ENCODE measurements at regions not wholly inside any gene's neighbourhood (a gene's known extent, or its start where the extent isn't known, plus 50 kb on each side); places are given as distances from the start of the nearest gene placed in this dataset.

DNA sequence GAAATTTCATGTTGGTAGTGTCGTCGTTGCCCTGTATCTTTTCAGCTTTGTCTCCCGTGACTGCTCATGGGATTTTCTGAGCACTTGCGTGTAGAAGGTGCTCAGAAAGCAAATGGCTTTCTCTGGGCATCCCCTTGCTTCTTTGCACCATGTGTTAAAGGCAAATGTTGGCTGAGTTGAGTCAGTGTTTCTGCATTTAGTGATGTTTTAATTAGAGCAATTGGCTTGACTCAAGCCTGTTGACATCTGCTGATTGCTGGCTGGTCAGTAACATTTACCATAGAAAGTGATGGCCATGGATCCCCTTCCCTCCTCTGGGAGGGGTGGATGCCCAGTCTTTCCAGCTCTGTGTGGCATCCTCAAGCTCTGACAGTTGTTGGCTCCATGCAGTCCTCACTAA lies 187.2 kb upstream of the MPHOSPH6 start:
- TF ChIP-seq NFYB (CRISPR knock-in tag; conservative IDR thresholded peaks at IDR 0.05; ENCODE audit: low read depth), result no peak
- TF ChIP-seq PRRX2 (CRISPR knock-in tag; IDR thresholded peaks at IDR 0.05), result no peak
- no peak for TF ChIP-seq ZNF232 (CRISPR knock-in tag; IDR thresholded peaks at IDR 0.05)
- TF ChIP-seq, protein P1, sequence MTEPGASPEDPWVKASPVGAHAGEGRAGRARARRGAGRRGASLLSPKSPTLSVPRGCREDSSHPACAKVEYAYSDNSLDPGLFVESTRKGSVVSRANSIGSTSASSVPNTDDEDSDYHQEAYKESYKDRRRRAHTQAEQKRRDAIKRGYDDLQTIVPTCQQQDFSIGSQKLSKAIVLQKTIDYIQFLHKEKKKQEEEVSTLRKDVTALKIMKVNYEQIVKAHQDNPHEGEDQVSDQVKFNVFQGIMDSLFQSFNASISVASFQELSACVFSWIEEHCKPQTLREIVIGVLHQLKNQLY (CRISPR knock-in tag; IDR thresholded peaks at IDR 0.05), result no peak
- no peak for TF ChIP-seq ZBTB43 (CRISPR knock-in tag; IDR thresholded peaks at IDR 0.05)
- no peak for TF ChIP-seq ERG (CRISPR knock-in tag; IDR thresholded peaks at IDR 0.05)
- TF ChIP-seq, protein P2, sequence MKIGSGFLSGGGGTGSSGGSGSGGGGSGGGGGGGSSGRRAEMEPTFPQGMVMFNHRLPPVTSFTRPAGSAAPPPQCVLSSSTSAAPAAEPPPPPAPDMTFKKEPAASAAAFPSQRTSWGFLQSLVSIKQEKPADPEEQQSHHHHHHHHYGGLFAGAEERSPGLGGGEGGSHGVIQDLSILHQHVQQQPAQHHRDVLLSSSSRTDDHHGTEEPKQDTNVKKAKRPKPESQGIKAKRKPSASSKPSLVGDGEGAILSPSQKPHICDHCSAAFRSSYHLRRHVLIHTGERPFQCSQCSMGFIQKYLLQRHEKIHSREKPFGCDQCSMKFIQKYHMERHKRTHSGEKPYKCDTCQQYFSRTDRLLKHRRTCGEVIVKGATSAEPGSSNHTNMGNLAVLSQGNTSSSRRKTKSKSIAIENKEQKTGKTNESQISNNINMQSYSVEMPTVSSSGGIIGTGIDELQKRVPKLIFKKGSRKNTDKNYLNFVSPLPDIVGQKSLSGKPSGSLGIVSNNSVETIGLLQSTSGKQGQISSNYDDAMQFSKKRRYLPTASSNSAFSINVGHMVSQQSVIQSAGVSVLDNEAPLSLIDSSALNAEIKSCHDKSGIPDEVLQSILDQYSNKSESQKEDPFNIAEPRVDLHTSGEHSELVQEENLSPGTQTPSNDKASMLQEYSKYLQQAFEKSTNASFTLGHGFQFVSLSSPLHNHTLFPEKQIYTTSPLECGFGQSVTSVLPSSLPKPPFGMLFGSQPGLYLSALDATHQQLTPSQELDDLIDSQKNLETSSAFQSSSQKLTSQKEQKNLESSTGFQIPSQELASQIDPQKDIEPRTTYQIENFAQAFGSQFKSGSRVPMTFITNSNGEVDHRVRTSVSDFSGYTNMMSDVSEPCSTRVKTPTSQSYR (CRISPR knock-in tag; IDR thresholded peaks at IDR 0.05), result no peak
- TF ChIP-seq ZNF416 (CRISPR knock-in tag; IDR thresholded peaks at IDR 0.05), result no peak
- no peak for TF ChIP-seq CREB1 (CRISPR knock-in tag; IDR thresholded peaks at IDR 0.05)
- no peak for TF ChIP-seq MYBL2 (CRISPR knock-in tag; IDR thresholded peaks at IDR 0.05)
- TF ChIP-seq IRF1 (CRISPR knock-in tag; IDR thresholded peaks at IDR 0.05), result no peak
- TF ChIP-seq NR3C1 (CRISPR knock-in tag; conservative IDR thresholded peaks at IDR 0.05; ENCODE audit: low read depth), result no peak
- no peak for TF ChIP-seq PREB (CRISPR knock-in tag; IDR thresholded peaks at IDR 0.05; ENCODE audit: borderline replicate concordance)
- TF ChIP-seq NR2C2 (CRISPR knock-in tag; IDR thresholded peaks at IDR 0.05), result no peak
- TF ChIP-seq E2F1 (CRISPR knock-in tag; IDR thresholded peaks at IDR 0.05), result no peak
- TF ChIP-seq ZNF219 (CRISPR knock-in tag; IDR thresholded peaks at IDR 0.05; ENCODE audit: borderline replicate concordance), result no peak
- ATAC-seq, result no peak
- H3K4me1 Mint-ChIP-seq, result peaks cover 5% of the 10 kb centered on the region
- H3K4me3 Mint-ChIP-seq, result no peak overlapping the region
- no peak for DNase-seq (ENCODE audit: low spot score)
- peaks cover 29% of the 10 kb centered on the region for H3K9me3 Mint-ChIP-seq
- H3K36me3 Mint-ChIP-seq, result no peaks in the 10 kb centered on the region
- ChIA-PET CTCF (interaction anchor here (1.5 kb wide), 1 partner anchor 99 kb away, joined by 3 read pairs; no protein-coding TSS in a partner anchor), POLR2A (no interaction called here)
- no peaks in the 10 kb centered on the region for H3K27me3 Mint-ChIP-seq (ENCODE audit: low read depth)
- no peak overlapping the region for H3K27ac Mint-ChIP-seq

GRCh38 chr16:82350560-82350959 lies 180.5 kb upstream of the MPHOSPH6 start:
- peaks cover 25% of the 10 kb centered on the region for H3K9me3 Mint-ChIP-seq
- no peak for DNase-seq (ENCODE audit: low spot score)
- ChIA-PET CTCF (interaction anchor here (1.0 kb wide), 1 partner anchor 106 kb away, joined by 4 read pairs; no protein-coding TSS in a partner anchor), POLR2A (no interaction called here)
- peaks cover 16% of the 10 kb centered on the region for H3K4me1 Mint-ChIP-seq
- TF ChIP-seq, protein P3, sequence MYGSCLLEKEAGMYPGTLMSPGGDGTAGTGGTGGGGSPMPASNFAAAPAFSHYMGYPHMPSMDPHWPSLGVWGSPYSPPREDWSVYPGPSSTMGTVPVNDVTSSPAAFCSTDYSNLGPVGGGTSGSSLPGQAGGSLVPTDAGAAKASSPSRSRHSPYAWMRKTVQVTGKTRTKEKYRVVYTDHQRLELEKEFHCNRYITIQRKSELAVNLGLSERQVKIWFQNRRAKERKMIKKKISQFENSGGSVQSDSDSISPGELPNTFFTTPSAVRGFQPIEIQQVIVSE (CRISPR knock-in tag; IDR thresholded peaks at IDR 0.05; ENCODE audit: borderline replicate concordance), result no peak
- no peak for TF ChIP-seq ZNF512 (CRISPR knock-in tag; IDR thresholded peaks at IDR 0.05; ENCODE audit: borderline replicate concordance)
- TF ChIP-seq ZNF396 (CRISPR knock-in tag; IDR thresholded peaks at IDR 0.05; ENCODE audit: borderline replicate concordance), result no peak
- TF ChIP-seq CREB1 (CRISPR knock-in tag; IDR thresholded peaks at IDR 0.05), result no peak
- no peak for TF ChIP-seq ETV6 (CRISPR knock-in tag; IDR thresholded peaks at IDR 0.05)
- no peak for TF ChIP-seq ZNF416 (CRISPR knock-in tag; IDR thresholded peaks at IDR 0.05)
- TF ChIP-seq ZNF671 (CRISPR knock-in tag; IDR thresholded peaks at IDR 0.05), result no peak
- TF ChIP-seq NR2C2 (CRISPR knock-in tag; IDR thresholded peaks at IDR 0.05), result no peak
- no peak for TF ChIP-seq CREM (CRISPR knock-in tag; IDR thresholded peaks at IDR 0.05)
- no peak for TF ChIP-seq TEAD4 (CRISPR knock-in tag; IDR thresholded peaks at IDR 0.05)
- H3K36me3 Mint-ChIP-seq, result no peaks in the 10 kb centered on the region
- ATAC-seq, result no peak
- no peaks in the 10 kb centered on the region for H3K27me3 Mint-ChIP-seq (ENCODE audit: low read depth)
- H3K27ac Mint-ChIP-seq, result no peak overlapping the region
- H3K4me3 Mint-ChIP-seq, result no peak overlapping the region
